ENCODE measurements at regions not wholly inside any gene's neighbourhood (a gene's known extent, or its start where the extent isn't known, plus 50 kb on each side); places are given as distances from the start of the nearest gene placed in this dataset.
"Not testable (repeated sequence)": the region's sequence is repeated elsewhere in the genome, so short reads cannot be mapped to it uniquely, and the experiment has no call there.

GRCh38 chr11:114949614-114950351, 271.5 kb downstream of the NXPE2 start:
- Histone ChIP-seq H3K9ac (no peak overlapping the region), H3K27ac (no peak overlapping the region), H2AFZ (no peak overlapping the region), H3K9me3 (ENCODE audit: control insufficient read depth, low read length) (no peaks in the 10 kb centered on the region), H3K79me2 (no peaks in the 10 kb centered on the region), H3K4me3 (ENCODE audit: low read depth, low read length) (no peak overlapping the region), H3K27me3 (ENCODE audit: control insufficient read depth, insufficient read depth, low read length) (no peaks in the 10 kb centered on the region), H3K4me2 (ENCODE audit: low read length) (no peak overlapping the region), H3K4me1 (no peaks in the 10 kb centered on the region), H3K36me3 (ENCODE audit: control insufficient read depth, insufficient read depth, low read length) (no peaks in the 10 kb centered on the region)
- TF ChIP-seq CTCF (IDR thresholded peaks at IDR 0.05) = no peak

- Histone ChIP-seq H3K4me2 (ENCODE audit: low read length) (no peak overlapping the region), H3K9me3 (ENCODE audit: control insufficient read depth, low read length) (no peaks in the 10 kb centered on the region), H3K27me3 (ENCODE audit: control insufficient read depth, insufficient read depth, low read length) (no peaks in the 10 kb centered on the region), H3K9ac (no peak overlapping the region), H3K36me3 (ENCODE audit: control insufficient read depth, insufficient read depth, low read length) (no peaks in the 10 kb centered on the region), H2AFZ (no peak overlapping the region), H3K79me2 (no peaks in the 10 kb centered on the region), H3K27ac (no peak overlapping the region), H3K4me3 (ENCODE audit: low read depth, low read length) (no peak overlapping the region), H3K4me1 (no peaks in the 10 kb centered on the region)
- no peak for TF ChIP-seq CTCF (IDR thresholded peaks at IDR 0.05)
These were observed 274.7 kb downstream of the NXPE2 start for GRCh38 chr11:114953039-114953438.

GRCh38 chr11:114955923-114956322, 277.6 kb downstream of the NXPE2 start:
- Histone ChIP-seq H3K4me1 (no peaks in the 10 kb centered on the region), H3K9ac (no peak overlapping the region), H3K4me2 (ENCODE audit: low read length) (no peak overlapping the region), H3K27me3 (ENCODE audit: control insufficient read depth, insufficient read depth, low read length) (no peaks in the 10 kb centered on the region), H3K79me2 (no peaks in the 10 kb centered on the region), H3K9me3 (ENCODE audit: control insufficient read depth, low read length) (no peaks in the 10 kb centered on the region), H2AFZ (no peak overlapping the region), H3K36me3 (ENCODE audit: control insufficient read depth, insufficient read depth, low read length) (no peaks in the 10 kb centered on the region), H3K4me3 (ENCODE audit: low read depth, low read length) (no peak overlapping the region), H3K27ac (no peak overlapping the region)
- TF ChIP-seq CTCF (IDR thresholded peaks at IDR 0.05) = no peak

GRCh38 chr11:114956566-114956965, 278.2 kb downstream of the NXPE2 start:
- H2AFZ ChIP-seq = no peak overlapping the region
- no peak overlapping the region for H3K4me2 ChIP-seq (ENCODE audit: low read length)
- no peak for TF ChIP-seq CTCF (IDR thresholded peaks at IDR 0.05)
- H3K79me2 ChIP-seq = no peaks in the 10 kb centered on the region
- H3K4me1 ChIP-seq = no peaks in the 10 kb centered on the region
- no peak overlapping the region for H3K9ac ChIP-seq
- no peak overlapping the region for H3K4me3 ChIP-seq (ENCODE audit: low read depth, low read length)
- no peaks in the 10 kb centered on the region for H3K9me3 ChIP-seq (ENCODE audit: control insufficient read depth, low read length)
- H3K27ac ChIP-seq = no peak overlapping the region
- H3K36me3 ChIP-seq (ENCODE audit: control insufficient read depth, insufficient read depth, low read length) = no peaks in the 10 kb centered on the region
- H3K27me3 ChIP-seq (ENCODE audit: control insufficient read depth, insufficient read depth, low read length) = no peaks in the 10 kb centered on the region

GRCh38 chr11:114959953-114960505, 281.7 kb downstream of the NXPE2 start:
- Histone ChIP-seq H3K9ac (no peak overlapping the region), H2AFZ (no peak overlapping the region), H3K4me3 (ENCODE audit: low read depth, low read length) (no peak overlapping the region), H3K4me1 (no peaks in the 10 kb centered on the region), H3K4me2 (ENCODE audit: low read length) (no peak overlapping the region), H3K9me3 (ENCODE audit: control insufficient read depth, low read length) (no peaks in the 10 kb centered on the region), H3K27ac (no peak overlapping the region), H3K27me3 (ENCODE audit: control insufficient read depth, insufficient read depth, low read length) (no peaks in the 10 kb centered on the region), H3K79me2 (no peaks in the 10 kb centered on the region), H3K36me3 (ENCODE audit: control insufficient read depth, insufficient read depth, low read length) (no peaks in the 10 kb centered on the region)
- no peak for TF ChIP-seq CTCF (IDR thresholded peaks at IDR 0.05)

- H3K4me3 ChIP-seq (ENCODE audit: low read depth, low read length); H3K79me2 ChIP-seq; H3K27ac ChIP-seq; H3K9me3 ChIP-seq (ENCODE audit: control insufficient read depth, low read length); H2AFZ ChIP-seq; H3K27me3 ChIP-seq (ENCODE audit: control insufficient read depth, insufficient read depth, low read length); H3K36me3 ChIP-seq (ENCODE audit: control insufficient read depth, insufficient read depth, low read length); H3K4me1 ChIP-seq; H3K4me2 ChIP-seq (ENCODE audit: low read length); H3K9ac ChIP-seq: not testable (repeated sequence)
These were observed 282.5 kb downstream of the NXPE2 start for GRCh38 chr11:114960819-114961218.

Data from parathyroid adenoma (tissue), 2 donors.